KOPT-K1 (cell line): ENCODE measurements at regions not wholly inside any gene's neighbourhood (a gene's known extent, or its start where the extent isn't known, plus 50 kb on each side); places are given as distances from the start of the nearest gene placed in this dataset.

ENCODE experiments used
- H3K27ac ChIP-seq: fragments of 200-600 bp; sonication (generic); 2 replicates; pipeline ENCODE4 v1.5.1; 2016; ENCODE audit warnings: antibody characterized with exemption, mild to moderate bottlenecking, low read depth, low read length; ENCODE audit not compliant: poor library complexity, severe bottlenecking
- H3K36me3 ChIP-seq: fragments of 200-600 bp; sonication (generic); 2 replicates; pipeline ENCODE4 v1.5.1; 2017; ENCODE audit warnings: antibody characterized with exemption, mild to moderate bottlenecking, low read length, moderate library complexity; ENCODE audit not compliant: insufficient read depth
- H3K9me3 ChIP-seq: fragments of 200-600 bp; sonication (generic); 2 replicates; pipeline ENCODE4 v1.5.1; 2017; ENCODE audit warnings: antibody characterized with exemption, low read length, mild to moderate bottlenecking; ENCODE audit not compliant: insufficient read depth, poor library complexity, severe bottlenecking

DNA sequence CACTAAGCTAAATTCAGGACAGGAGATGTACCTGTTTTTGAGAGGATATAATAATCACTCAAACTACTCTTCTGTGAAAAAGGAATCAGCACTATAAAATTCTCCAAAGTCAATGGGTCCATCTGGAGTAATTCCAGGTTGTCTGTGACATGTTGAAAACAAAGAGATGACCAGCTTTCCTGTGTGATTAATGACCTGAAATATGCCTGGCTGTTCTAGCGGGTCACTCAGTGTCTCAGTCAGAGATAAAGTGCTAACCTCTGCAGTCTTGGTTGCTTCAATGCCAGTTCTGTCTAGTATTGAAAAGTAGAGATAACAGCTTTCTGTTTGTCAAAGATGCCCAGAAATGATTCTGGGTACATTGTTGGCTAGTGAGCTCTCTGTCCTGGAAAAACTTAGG is 722.6 kb upstream of the TENM4 start:
- H3K27ac ChIP-seq = no peak overlapping the region
- H3K9me3 ChIP-seq = no peaks in the 10 kb centered on the region
- no peaks in the 10 kb centered on the region for H3K36me3 ChIP-seq

DNA sequence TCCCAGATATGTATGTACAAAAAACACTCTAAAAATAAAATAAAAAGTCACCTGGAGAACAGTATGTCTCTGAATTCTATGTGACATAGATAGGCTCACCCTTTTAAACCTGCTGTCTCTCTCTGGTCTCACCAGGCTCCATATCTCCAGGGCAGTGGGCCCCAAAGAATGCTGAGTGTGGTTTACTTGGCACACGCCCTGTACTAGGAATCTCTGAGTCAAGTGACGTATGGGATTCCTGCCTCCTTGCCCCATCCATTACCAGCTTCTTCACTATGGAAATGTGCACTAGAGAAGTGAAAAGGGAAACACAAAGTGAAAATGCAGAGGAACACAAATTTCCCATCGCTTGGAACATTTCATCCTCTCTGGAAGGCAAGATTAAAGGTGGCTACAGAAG is 722.2 kb upstream of the TENM4 start:
- Histone ChIP-seq H3K27ac (no peak overlapping the region), H3K9me3 (no peaks in the 10 kb centered on the region)

DNA sequence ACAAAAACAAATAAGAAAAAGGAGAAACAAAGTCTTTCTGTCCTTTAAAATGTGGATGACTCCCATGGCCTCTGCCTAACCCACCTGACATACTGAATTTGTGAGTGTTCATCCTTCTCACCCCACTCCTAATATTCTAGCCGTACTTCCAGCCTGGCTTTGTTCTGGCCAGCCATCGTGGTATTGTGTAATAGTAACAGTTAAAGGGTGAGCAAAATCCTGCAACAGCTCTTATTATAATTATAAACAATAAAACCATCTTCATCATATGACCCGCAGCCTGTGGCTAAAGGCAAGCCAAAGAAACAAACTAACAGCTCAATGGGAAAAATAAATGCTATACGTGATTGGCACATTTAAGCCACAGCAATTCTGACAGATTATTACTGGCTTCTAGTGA is 721.6 kb upstream of the TENM4 start:
- Histone ChIP-seq H3K36me3 (no peaks in the 10 kb centered on the region), H3K27ac (no peak overlapping the region), H3K9me3 (no peaks in the 10 kb centered on the region)

More for the DNA sequence above, 722.2 kb upstream of the TENM4 start:
- H3K36me3 ChIP-seq = no peaks in the 10 kb centered on the region

DNA sequence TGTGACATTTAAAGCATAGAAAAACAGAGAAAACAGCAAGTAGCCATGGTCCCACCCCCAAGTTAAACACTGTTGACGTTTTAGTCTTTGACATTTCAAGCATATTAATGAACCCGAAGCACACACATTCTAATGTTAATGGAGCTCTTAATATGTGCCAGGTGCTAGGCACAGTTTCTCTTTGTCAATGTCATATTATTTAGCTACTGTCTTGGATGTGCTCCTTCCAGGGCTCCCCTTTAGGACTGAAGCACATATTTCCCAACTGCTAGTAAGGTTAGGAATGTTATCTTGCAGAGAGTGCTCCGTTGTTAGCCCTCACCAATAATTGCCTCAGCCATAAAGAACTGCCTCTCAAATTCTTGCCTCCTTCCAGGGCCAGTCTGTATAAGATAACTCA is 716.6 kb upstream of the TENM4 start:
- no peaks in the 10 kb centered on the region for H3K36me3 ChIP-seq
- H3K9me3 ChIP-seq = no peaks in the 10 kb centered on the region
- H3K27ac ChIP-seq = no peak overlapping the region

DNA sequence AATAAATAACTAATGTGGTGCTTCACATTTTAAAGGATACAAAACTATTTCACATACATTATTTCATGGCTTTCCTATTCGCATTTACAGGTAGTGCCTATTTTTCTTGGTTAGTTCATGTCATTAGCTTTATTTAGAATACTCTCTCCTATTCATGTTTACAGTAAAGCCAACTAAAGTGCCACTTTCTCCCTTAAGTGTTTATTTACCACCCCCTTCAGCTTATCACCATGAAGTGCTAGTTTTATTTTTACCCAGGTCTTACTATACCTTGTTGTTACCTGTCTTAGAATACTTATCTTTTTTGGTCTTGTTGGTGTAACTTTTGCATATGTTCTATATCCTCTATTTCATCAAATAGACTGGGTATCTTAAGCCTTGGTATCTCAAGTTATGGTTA is 715.2 kb upstream of the TENM4 start:
- Histone ChIP-seq H3K27ac (no peak overlapping the region), H3K9me3 (no peaks in the 10 kb centered on the region), H3K36me3 (no peaks in the 10 kb centered on the region)

DNA sequence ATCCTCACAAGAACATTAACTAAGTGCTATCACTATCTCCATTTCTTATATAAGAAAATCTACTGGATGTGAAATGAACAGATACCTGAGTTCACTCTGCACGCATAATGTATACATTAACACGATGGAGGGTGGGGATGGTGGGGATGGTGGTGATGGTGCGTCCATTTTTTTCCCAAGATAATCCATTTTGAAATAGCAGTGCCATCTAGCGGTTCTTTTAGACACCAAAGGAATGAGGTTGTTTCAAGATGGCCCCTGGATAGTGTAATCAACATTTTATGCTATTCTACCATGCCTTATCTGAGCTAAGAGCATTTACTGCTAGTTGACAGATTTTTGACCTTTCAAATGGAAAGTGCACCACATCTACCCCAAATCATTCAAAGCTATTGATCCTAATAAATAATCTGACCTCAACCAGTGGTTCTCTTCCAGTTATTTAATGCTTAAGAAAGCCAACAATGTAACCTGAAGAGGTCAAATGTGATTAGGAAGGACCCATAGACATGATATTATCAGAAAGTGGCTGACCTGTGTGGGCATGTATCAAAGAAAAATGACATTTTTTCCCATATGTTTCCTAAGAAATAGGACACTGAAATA is 714.7 kb upstream of the TENM4 start:
- Histone ChIP-seq H3K9me3 (no peaks in the 10 kb centered on the region), H3K36me3 (no peaks in the 10 kb centered on the region)

DNA sequence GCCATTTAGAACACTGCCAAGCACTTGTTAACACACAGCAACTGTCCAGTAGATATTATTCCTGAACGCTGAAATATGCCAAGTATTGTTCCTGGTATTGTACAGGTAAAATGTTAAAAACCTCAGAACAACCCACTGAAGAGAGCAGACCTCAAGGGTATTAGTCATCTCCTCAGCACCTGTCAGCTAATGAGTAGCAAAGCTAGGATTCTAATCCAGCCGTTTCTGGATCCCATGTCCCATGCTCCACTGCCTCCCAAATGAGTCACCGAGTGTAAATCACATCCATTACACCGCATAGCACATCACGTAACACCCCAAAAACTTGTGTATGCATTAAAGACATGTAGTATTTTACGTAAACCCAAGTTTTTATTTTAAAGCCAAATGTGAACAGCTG is 705.4 kb upstream of the TENM4 start:
- no peaks in the 10 kb centered on the region for H3K9me3 ChIP-seq

More for the DNA sequence above, 714.7 kb upstream of the TENM4 start:
- H3K27ac ChIP-seq = no peak overlapping the region

DNA sequence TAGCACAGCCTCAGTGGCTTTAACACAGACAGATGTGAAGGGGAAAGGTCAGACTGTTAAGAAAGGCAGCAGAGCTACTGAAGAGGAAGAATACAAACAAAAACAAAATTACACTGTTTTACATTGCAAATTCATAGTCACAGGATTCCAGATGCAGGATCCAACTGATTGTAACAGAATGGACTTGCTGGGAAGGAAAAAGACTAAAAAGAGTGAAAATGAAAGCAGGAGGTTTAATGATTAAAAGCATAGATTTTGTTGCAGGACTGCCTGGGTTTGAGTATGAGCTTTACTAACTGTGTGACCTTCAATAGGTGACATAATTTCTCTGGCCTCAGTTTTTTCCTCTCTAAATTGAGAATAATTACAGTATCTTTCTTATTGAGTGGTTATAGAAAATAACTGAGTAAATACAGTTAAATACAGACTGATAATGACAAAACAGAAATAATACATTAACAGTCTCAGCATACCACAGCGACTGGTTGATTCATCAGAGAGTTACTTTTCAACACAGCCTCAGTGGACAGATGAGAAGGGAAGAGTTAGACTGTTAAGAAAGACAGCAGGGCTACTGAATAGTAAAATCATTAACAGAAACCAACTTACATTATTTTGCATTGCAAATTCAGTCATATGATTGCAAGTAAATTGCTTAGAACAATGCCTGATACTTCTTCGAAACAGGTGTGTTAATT is 704.2 kb upstream of the TENM4 start:
- Histone ChIP-seq H3K27ac (no peak overlapping the region), H3K36me3 (no peaks in the 10 kb centered on the region), H3K9me3 (no peaks in the 10 kb centered on the region)

More for the DNA sequence above, 705.4 kb upstream of the TENM4 start:
- H3K27ac ChIP-seq = no peak overlapping the region
- no peaks in the 10 kb centered on the region for H3K36me3 ChIP-seq

DNA sequence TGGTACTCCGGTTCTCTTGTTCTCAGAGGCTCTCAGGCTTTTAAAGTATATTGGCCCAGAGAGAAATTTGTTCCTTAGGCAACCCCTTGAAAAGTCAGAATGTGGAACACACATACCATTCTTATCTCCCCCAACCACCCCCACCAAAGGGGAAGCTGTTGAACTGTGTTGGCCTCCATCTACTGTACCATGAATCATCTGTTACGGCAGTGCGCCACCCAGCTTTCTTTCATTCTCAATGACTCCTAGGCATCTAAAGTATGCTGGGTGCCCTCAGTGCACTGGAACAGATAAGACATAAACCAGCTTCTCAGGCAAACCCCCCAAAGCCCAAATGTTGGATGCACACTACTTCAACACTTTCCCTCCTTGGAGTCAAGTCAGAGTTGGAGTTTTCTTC is 696.2 kb upstream of the TENM4 start:
- no peak overlapping the region for H3K27ac ChIP-seq
- H3K9me3 ChIP-seq = no peaks in the 10 kb centered on the region
- H3K36me3 ChIP-seq = no peaks in the 10 kb centered on the region

DNA sequence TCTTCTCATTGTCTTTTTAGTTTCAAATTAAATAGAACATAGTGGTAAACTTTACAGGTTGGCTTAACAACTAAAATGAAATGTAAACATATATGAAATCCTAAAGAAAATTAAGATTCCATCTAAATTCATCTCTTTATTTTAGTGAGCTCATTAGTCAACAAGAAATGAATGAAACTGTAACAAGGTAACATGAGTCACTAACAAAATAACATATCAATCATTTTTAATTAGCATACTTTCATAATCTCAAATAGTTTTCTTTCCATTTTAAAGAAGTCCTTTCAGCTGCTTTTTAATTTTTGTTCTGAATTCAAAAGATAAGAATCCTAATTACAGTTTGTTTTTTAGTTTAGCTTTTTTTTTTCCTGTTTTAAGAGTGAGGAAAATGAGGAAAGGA is 688.6 kb upstream of the TENM4 start:
- no peaks in the 10 kb centered on the region for H3K36me3 ChIP-seq
- H3K27ac ChIP-seq = no peak overlapping the region
- no peaks in the 10 kb centered on the region for H3K9me3 ChIP-seq

DNA sequence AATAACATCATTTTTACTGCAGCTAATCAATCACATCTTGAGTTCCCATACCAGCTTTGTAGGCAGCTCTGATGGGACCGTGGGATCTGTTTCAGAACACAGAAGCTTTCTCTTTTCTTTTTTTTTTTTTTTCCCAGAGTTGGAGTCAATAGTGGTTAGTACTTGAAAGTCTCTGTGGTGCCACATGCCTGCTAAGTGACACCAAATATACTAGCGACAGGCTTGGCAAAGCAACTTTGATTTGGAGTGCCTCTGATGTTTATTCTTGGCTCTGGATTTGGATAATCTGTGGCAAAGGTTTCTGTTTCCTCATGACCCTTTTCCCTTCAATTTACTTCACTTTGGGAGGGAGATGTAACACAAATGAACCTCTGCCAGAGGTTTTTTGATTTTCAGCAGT is 681.4 kb upstream of the TENM4 start:
- H3K27ac ChIP-seq = no peak overlapping the region
- H3K9me3 ChIP-seq = no peaks in the 10 kb centered on the region
- no peaks in the 10 kb centered on the region for H3K36me3 ChIP-seq

DNA sequence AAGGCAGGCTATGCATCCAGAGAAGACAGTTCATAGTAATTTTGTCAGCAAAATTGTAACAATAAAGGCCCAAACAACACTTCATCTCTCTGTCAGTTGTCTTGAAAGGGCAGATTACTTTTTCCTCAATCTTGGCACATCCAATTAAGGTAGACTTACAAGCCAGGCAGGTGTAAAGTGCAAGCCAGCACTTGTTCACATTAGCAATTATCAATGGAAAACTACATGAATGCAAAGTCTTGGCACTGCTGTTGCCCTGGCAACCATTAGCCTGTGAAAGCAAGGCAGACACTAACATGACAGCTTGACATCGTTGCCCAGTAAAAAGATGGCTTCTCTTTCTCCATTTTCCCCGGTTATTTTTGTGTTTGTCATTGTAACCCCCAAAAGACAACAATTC is 677.2 kb upstream of the TENM4 start:
- H3K9me3 ChIP-seq = no peaks in the 10 kb centered on the region
- no peaks in the 10 kb centered on the region for H3K36me3 ChIP-seq
- H3K27ac ChIP-seq = no peak overlapping the region

DNA sequence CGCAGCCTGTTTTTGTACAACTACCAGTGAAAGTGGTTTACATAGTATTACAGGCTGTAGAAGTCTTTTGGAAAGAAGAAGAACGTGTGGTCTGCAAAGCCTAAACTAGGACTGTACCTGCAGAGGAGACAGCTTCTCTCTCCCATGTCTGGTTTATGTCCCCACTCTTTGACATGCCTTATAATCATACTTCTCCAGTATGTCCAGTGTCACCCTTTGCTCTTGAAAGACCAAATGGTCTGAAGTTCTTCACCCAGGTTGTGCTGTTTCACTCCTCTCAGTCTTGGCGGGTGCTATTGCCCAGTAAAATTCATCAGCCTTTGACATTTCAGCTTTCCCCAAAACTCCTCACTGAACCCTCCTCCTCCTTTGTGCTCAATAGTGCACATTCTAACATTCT is 676.0 kb upstream of the TENM4 start:
- no peaks in the 10 kb centered on the region for H3K36me3 ChIP-seq
- H3K9me3 ChIP-seq = no peaks in the 10 kb centered on the region

DNA sequence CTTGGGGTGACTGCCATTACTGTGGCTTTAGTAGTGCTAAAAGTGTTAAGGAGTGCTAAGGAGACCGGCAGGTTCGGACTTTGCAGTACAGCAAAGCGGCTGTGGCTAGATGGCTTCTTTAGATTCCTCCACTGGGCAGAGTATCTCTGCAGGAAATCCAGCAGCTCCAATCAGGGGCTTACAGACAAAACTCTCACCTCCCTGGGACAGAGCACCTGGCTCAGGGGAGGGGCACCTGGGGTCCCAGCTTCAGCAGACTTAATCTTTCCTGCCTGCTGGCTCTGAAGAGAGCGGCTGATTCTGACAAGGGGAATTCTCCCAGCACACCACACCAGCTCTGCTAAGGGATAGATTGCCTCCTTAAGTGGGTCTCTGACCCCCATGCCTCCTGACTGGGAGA is 668.8 kb upstream of the TENM4 start:
- H3K9me3 ChIP-seq = no peaks in the 10 kb centered on the region
- H3K36me3 ChIP-seq = no peaks in the 10 kb centered on the region
- H3K27ac ChIP-seq = no peak overlapping the region

More for the DNA sequence above, 676.0 kb upstream of the TENM4 start:
- H3K27ac ChIP-seq = no peak overlapping the region

DNA sequence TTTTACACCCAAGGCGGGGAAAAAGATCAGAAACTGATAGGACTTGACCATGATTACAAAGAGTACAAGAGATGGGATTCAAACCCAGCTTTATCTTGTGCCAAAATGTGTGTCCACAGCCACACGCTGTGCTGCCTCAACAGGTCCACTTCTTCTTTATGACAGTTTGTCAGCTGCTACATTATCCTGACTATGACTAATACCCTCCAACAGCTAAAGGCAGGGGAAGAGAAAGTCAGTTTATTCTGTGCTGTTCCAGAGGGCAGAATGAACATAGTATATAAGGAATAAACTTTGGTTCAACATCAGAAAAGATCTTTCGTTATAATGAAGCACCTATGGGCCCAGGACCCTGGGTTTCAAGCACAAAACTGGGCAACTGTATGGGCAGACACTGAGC is 668.2 kb upstream of the TENM4 start:
- no peaks in the 10 kb centered on the region for H3K9me3 ChIP-seq

DNA sequence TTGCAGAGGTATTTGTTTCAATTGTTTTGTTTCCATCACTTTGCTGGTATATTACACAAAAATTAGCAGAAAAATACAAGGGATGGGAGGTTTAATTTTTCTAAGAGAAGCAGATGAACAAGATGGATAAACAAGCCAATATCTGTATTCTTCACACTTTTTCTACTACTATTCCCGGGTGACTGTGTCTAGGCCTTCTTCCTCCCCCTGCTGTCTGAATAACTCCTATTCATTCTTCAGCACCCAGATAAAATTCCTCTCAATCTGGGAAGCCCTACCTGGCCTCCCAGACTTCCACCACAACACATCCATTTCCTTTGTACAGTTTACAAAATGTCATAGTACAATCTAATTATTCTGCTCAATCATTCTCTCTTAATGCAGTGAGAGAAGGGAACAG is 666.6 kb upstream of the TENM4 start:
- Histone ChIP-seq H3K27ac (no peak overlapping the region), H3K9me3 (no peaks in the 10 kb centered on the region), H3K36me3 (no peaks in the 10 kb centered on the region)

More for the DNA sequence above, 668.2 kb upstream of the TENM4 start:
- H3K36me3 ChIP-seq = no peaks in the 10 kb centered on the region
- H3K27ac ChIP-seq = no peak overlapping the region
